ENCODE measurements at regions not wholly inside any gene's neighbourhood (a gene's known extent, or its start where the extent isn't known, plus 50 kb on each side); places are given as distances from the start of the nearest gene placed in this dataset.

DNA sequence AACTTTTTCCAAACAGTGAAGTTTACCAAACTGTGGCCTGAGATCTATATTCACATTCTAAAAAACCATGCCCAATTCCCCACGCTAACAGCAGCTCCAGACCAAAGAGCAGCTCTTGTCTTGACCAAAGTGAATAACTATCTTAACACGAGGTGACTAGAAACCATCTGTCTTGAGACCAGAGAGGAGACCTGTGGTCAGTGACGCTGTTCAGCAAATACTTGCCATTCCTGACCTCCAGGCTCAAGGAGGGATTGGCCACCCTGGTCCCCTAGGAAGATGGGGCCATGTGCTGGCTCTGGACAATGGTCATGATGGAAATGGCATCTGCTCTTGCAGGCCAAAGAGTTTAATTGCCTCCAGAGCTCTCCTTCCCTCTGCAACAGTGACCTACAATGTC, 104.4 kb upstream of the CD93 start:
- ATAC-seq (ENCODE audit: insufficient number of reproducible peaks, low FRiP score, low read depth), result no peak
- no peak overlapping the region for H3K4me3 ChIP-seq
- H3K27ac ChIP-seq, result no peak overlapping the region
- TF ChIP-seq, protein P1, sequence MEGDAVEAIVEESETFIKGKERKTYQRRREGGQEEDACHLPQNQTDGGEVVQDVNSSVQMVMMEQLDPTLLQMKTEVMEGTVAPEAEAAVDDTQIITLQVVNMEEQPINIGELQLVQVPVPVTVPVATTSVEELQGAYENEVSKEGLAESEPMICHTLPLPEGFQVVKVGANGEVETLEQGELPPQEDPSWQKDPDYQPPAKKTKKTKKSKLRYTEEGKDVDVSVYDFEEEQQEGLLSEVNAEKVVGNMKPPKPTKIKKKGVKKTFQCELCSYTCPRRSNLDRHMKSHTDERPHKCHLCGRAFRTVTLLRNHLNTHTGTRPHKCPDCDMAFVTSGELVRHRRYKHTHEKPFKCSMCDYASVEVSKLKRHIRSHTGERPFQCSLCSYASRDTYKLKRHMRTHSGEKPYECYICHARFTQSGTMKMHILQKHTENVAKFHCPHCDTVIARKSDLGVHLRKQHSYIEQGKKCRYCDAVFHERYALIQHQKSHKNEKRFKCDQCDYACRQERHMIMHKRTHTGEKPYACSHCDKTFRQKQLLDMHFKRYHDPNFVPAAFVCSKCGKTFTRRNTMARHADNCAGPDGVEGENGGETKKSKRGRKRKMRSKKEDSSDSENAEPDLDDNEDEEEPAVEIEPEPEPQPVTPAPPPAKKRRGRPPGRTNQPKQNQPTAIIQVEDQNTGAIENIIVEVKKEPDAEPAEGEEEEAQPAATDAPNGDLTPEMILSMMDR (IDR thresholded peaks at IDR 0.05), result no peak
- H3K4me1 ChIP-seq (ENCODE audit: control insufficient read depth in 1 of 2, low read depth in 2 of 2), result peaks cover 0 to 5% of the 10 kb centered on the region in 2 donors
- H3K9me3 ChIP-seq, result no peaks in the 10 kb centered on the region
- DNase-seq (ENCODE audit: low spot score), result no peak
- H3K27me3 ChIP-seq (replicated peaks; ENCODE audit: insufficient read depth), result no peaks in the 10 kb centered on the region
- H3K36me3 ChIP-seq, result no peaks in the 10 kb centered on the region

DNA sequence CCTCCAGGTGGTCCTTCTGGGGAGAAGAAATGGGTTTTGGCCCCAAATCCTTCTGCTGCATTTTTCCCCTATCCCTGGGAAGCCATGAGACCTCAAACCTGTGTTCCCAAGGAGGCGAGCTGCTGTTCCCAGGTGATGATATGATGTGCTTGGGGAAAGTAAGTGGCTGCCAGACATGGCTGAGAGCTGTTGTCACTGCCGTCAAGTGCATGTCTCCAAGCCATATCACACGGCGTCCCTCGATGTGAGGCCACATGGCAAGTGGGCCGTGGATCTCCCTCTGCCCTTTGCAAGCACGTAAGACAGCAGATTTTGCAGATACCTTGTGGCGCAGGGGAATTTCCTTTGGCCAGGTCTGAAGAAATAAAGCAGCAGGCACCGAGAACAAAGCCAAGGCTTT, 103.7 kb upstream of the CD93 start:
- Histone ChIP-seq H3K27ac (no peak overlapping the region), H3K27me3 (replicated peaks; ENCODE audit: insufficient read depth) (no peaks in the 10 kb centered on the region), H3K4me3 (no peak overlapping the region), H3K36me3 (no peaks in the 10 kb centered on the region), H3K9me3 (no peaks in the 10 kb centered on the region), H3K4me1 (ENCODE audit: control insufficient read depth in 1 of 2, low read depth in 2 of 2) (peaks cover 0 to 5% of the 10 kb centered on the region in 2 donors)
- TF ChIP-seq, protein P1 (IDR thresholded peaks at IDR 0.05), result no peak
- DNase-seq (ENCODE audit: low spot score), result no peak
- no peak for ATAC-seq (ENCODE audit: insufficient number of reproducible peaks, low FRiP score, low read depth)

DNA sequence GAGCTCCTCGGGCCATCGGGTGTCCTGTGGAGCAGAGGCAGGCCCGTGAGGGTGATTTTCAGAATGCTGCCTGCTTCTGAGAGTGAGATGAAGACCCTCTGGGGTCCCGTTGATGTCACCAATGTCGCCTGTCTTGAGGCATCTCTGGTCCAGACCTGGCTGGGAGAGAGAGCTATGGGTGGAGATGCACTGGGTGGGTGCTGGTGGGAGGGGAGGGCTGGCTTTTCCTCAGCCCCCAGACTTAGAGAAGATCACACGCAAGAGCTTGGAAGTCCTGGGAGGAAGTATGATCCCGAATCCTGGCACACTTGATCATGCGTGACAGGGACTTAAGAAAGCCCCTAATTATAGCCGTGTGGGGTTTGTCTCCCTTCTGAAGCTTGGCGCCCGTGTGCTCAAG, 103.2 kb upstream of the CD93 start:
- Histone ChIP-seq H3K27me3 (replicated peaks; ENCODE audit: insufficient read depth) (no peaks in the 10 kb centered on the region), H3K4me1 (ENCODE audit: control insufficient read depth in 1 of 2, low read depth in 2 of 2) (peaks cover 0 to 5% of the 10 kb centered on the region in 2 donors), H3K36me3 (no peaks in the 10 kb centered on the region), H3K4me3 (no peak overlapping the region), H3K27ac (no peak overlapping the region), H3K9me3 (no peaks in the 10 kb centered on the region)
- DNase-seq (ENCODE audit: low spot score) (no peak), ATAC-seq (ENCODE audit: insufficient number of reproducible peaks, low FRiP score, low read depth) (no peak)
- TF ChIP-seq, protein P1 (IDR thresholded peaks at IDR 0.05), result no peak

DNA sequence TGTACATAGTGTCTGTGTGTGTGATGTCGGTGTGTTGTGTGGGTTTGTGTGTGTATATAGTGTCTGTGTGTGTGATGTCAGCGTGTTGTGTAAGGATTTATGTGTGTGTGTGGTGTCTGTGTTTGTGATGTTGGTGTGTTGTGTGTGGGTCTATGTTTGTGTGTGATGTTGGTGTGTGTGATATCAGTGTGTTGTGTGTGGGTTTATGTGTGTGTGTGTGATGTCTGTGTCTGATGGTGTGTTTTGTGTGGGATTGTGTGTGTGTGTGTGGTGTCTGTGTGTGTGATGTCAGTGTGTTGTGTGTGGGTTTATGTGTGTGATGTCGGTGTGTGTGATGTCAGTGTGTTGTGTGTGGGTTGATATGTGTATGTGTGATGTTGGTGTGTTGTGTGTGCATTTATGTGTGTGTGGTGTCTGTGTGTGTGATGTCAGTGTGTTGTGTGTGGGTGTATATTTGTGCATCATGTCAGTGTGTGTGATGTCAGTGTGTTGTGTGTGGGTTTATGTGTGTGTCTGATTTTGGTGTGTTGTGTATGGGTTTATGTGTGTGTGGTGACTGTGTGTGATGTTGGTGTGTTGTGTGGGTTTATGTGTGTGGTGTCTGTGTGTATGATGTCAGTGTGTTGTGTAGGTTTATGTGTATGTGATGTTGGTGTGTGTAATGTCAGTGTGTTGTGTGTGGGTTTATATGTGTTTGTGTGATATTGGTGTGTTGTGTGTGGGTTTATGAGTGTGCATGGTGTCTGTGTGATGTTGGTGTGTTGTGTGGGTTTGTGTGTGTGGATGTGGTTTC, 102.4 kb upstream of the CD93 start:
- TF ChIP-seq, protein P1 (IDR thresholded peaks at IDR 0.05), result no peak
- Histone ChIP-seq H3K36me3 (no peaks in the 10 kb centered on the region), H3K4me3 (no peak overlapping the region), H3K27me3 (replicated peaks; ENCODE audit: insufficient read depth) (no peaks in the 10 kb centered on the region), H3K27ac (no peak overlapping the region), H3K4me1 (ENCODE audit: control insufficient read depth in 1 of 2, low read depth in 2 of 2) (peaks cover 0 to 5% of the 10 kb centered on the region in 2 donors), H3K9me3 (no peaks in the 10 kb centered on the region)
- ATAC-seq (ENCODE audit: insufficient number of reproducible peaks, low FRiP score, low read depth) (no peak), DNase-seq (ENCODE audit: low spot score) (no peak)

DNA sequence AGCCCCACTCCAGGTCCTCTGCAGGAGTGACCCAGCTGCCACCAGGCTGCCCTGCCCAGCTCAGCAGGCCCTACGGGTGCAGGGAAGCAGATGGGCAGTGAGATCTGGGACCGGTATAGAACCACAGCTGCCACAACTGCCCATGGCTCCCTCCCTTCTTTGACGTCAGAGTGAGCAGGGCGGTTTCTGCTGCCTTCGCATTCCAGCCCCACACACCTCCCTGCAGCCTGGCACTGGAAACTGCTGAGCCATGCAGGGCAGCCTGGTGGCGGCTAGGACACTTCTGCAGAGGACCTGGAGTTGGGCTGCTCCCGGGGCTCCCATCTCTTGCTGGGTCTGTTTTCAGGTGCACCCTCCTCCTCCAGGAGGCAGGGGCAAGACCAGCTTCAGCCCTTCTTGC, 101.6 kb upstream of the CD93 start:
- Histone ChIP-seq H3K9me3 (no peaks in the 10 kb centered on the region), H3K4me1 (ENCODE audit: control insufficient read depth in 1 of 2, low read depth in 2 of 2) (peaks cover 0 to 5% of the 10 kb centered on the region in 2 donors), H3K4me3 (no peak overlapping the region), H3K27me3 (replicated peaks; ENCODE audit: insufficient read depth) (no peaks in the 10 kb centered on the region), H3K36me3 (no peaks in the 10 kb centered on the region), H3K27ac (no peak overlapping the region)
- DNase-seq (ENCODE audit: low spot score), result no peak
- TF ChIP-seq, protein P1 (IDR thresholded peaks at IDR 0.05), result no peak
- ATAC-seq (ENCODE audit: insufficient number of reproducible peaks, low FRiP score, low read depth), result no peak
